GM12891 (cell line): ENCODE measurements at regions not wholly inside any gene's neighbourhood (a gene's known extent, or its start where the extent isn't known, plus 50 kb on each side); places are given as distances from the start of the nearest gene placed in this dataset.

ENCODE experiments used
- PAX5 ChIP-seq: IDR thresholded peaks from 2 replicates; pipeline ENCODE4 v1.6.1; 2011; ENCODE audit warnings: low read length, moderate library complexity, mild to moderate bottlenecking; ENCODE audit not compliant: insufficient read depth, severe bottlenecking
- POLR2A ChIP-seq: IDR thresholded peaks from 2 replicates; pipeline ENCODE4 v1.6.1; 2011; ENCODE audit warnings: low read depth, low read length, control low read depth
- POLR2AphosphoS5 ChIP-seq: IDR thresholded peaks from 2 replicates; pipeline ENCODE4 v1.6.1; 2011; ENCODE audit warnings: low read depth, low read length, control low read depth
- TAF1 ChIP-seq: IDR thresholded peaks from 2 replicates; pipeline ENCODE4 v1.6.1; 2011; ENCODE audit warnings: low read depth, low read length, control low read depth

- no peak for TF ChIP-seq POLR2A
- TF ChIP-seq POLR2AphosphoS5 = no peak
- no peak for TF ChIP-seq TAF1
- TF ChIP-seq PAX5 = no peak
These were observed 151.5 kb upstream of the CENPW start for GRCh38 chr6:126188279-126188909.
